GM19025 (cell line): ENCODE measurements at regions not wholly inside any gene's neighbourhood (a gene's known extent, or its start where the extent isn't known, plus 50 kb on each side); places are given as distances from the start of the nearest gene placed in this dataset.

Experiments used
- ATAC-seq: cut with Tn5 transposase; IDR thresholded peaks from one replicate; pipeline ENCODE4 v1.9.1; 2021; ENCODE audit warnings: mild to moderate bottlenecking, low read depth, moderate library complexity; ENCODE audit not compliant: unreplicated experiment

DNA sequence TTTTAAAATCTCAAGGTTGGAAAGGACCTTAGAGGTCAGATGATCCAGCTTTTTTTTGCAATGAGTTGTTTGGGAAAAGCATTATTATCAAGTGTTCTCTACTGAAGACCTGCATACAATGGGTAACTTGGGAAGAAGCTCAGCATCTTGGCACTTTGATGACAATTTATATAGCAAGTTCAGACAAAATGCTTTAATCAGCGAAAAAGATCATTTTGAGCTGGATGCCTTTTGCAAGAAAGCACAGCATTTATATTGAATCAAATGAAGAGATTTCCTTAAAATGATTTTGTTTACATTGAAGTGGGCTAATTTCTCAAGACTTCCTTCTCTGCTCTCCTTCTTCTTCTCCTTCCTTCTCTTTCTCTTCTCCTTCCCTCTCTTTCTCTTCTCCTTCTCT, 796.4 kb upstream of the CDH2 start:
- ATAC-seq: no peak

DNA sequence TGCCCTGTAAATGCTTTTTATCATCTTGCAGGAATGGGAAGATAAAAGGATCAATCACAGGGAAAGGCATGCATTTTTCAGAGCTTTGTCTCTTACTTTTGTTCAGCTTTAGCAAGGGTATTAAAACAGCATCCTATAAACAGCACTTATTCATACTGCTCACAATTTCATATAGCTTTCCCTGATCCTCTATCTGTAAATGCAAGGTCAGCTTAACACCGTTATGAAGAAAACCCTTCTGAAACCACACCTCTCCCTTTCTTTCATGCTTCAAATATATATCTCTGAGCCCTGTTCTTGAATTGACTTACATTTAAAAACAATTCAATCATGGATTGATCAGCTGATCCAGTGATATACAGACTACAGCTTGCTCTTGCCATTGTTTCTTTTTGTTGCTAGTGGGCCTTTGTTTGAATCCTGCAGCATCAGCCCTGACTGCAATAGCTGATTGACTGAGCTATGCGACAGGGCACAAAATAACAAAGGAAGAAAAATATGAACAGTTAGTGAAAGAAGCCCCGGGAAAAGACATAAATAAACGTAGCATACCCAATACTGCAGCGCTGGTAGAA, 795.5 kb upstream of the CDH2 start:
- no peak for ATAC-seq

DNA sequence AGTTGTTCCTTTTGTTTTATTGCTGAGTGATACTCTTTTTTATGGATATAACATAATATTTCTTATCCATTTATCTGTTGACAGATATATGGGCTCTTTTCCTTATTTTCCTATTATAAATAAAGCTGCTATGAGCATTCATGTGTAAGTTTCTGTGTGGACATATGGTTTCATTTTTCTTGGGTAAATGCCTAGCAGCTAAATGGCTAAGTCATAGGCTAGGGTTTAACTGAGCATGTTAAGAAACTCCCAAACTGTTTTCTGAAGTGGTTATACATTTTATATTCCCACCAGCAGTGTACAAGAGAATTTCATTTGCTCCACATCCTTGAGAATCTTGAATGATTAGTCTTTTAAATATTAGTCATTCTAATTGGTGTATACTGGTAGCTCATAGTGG, 786.6 kb upstream of the CDH2 start:
- no peak for ATAC-seq

DNA sequence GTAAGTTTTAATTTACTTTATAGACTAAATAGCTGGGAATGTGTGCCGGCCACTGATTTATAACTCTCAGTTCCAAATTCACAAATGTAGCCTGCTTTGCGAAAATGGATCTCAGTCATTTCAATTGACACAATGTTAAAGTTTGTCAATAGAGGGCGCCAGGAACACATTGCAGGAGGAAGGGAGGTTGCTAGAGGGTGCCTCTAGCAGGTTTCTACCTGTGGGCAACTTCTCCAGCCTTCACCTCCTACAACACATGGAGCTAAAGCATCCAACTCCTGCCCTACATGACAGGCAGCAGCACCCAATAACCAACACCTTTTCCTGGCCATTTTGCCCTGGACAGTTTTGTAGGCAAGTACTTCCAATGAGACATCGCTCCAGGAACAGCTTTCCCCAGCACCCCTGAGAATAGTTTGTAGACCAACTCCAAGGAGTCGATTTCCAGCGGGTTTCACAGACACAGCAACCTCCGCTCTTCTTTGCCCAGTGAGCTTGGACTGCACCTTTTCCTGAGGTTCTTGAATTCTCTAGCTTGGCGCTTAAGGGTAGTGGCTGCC, 784.8 kb upstream of the CDH2 start:
- ATAC-seq: no peak

DNA sequence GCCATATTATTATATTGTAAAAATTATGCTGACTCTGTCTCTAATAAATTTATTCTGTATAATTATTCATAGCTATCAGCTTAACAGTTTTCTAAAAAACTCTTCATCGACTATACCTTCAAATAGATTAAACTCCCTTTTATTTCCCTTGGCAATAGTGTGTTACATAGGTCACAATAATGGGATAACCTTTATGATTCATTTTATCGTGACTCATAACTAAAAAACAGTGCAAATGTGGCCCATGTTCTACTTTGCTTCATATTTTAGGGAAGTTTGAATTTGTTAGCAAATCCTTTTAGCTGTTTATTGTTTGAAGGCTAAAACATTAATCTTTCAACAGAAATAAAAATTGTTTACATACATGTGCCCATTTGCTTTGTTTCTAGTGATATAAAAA, 783.2 kb upstream of the CDH2 start:
- ATAC-seq: no peak

DNA sequence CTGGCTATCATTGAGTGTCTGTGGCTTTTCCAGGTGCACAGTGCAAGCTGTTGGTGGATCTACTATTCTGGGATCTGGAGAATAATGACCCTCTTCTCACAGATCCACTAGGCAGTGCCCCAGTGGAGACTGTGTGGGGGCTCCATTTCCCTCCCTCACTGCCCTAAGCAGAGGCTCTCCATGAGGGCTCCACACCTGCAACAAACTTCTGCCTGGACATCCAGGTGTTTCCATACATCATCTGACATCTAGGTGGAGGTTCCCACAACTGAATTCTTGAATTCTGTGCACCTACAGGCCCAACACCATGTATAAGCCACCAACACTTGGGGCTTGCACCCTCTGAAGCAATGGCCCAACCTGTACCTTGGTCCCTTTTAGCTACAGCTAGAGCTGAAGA, 775.4 kb upstream of the CDH2 start:
- no peak for ATAC-seq

DNA sequence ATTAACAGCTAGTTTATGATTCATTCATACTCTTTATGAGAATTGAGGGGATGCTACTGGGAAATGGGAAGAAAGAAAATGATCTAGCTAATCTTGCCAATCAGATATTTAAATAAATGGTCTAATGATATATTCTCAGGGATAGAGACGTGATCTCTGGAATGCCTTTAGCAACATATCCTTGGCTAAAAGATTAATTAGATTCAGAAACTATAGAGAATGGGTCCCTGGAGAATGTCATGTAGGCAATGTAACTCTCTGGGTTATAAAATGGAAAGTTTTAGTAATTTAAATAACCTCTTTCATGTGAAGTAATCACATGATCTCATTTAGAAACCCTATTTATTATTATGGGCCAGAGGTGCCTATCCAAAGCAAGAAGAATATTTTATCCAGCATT, 771.0 kb upstream of the CDH2 start:
- no peak for ATAC-seq

DNA sequence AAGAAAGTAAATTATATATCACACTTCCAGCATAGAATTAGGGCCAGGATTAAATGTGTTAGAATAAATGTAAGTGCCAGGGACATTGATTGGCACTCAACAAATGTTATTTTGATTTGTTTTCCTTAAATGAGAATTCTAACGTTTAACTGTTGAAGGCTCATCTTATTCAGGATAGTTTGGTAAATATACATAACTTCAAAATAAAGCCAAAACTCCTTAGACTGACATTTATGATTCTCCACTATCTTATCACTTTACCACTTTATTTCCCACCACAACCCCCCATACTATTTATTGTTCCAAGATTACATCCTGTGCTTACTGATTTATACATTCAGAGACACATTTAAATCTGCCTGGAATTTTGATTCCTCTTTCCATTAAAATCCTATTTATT, 769.5 kb upstream of the CDH2 start:
- no peak for ATAC-seq

DNA sequence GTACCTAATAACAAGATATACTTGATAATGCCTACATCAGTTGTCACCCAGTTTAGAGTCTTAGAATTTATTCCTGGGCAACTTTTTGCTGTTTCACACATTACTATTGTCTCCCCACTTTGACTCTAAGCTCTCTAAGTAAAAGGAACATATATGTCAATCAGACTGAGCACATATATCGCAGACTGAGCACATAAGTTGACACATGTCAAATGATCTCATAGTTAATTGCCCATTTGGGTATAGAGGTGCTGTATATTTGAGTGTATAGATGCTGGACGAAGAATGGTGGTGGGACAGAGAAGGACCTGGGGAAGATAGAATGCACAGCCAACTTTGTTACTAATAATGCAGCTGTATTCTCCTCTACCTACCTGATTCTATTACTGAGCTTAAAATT, 746.0 kb upstream of the CDH2 start:
- ATAC-seq: no peak

DNA sequence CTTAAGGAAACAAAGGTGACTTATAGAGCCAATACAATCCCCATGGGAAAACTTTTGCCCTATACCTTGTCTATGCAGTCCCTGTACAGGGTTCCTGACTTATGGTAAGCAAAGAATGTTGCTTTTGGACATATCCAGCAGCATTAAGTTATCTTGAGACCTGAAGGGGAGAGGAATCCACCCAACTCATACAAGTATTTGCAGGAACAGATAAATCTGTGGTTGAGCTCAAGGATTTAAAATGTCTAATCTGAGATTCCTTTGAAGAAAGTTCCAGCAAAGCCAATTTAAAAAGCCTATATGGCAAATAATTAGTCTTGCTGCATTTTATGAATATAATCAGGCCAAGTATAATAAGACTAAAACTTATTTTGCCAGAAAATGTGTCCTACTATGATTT, 739.5 kb upstream of the CDH2 start:
- ATAC-seq: no peak

DNA sequence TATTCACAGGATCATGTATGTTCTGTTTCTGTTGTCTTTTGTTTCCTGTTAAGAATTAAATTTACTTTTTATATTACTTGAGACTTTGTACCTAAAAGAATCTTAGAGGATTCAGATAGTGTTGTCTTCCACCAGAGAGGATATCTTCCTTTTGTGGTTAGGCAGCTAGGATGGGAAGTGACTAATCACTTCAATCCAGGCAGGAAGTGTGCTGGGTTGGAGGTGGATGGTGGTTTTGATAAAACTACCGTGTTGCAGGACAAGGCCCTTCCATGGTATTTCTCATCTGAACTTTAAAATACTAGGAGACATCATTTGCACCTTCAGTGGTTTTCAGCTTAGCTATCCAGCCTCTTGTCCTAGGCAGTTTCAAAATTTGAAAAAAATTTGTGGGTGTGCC, 728.6 kb upstream of the CDH2 start:
- no peak for ATAC-seq

DNA sequence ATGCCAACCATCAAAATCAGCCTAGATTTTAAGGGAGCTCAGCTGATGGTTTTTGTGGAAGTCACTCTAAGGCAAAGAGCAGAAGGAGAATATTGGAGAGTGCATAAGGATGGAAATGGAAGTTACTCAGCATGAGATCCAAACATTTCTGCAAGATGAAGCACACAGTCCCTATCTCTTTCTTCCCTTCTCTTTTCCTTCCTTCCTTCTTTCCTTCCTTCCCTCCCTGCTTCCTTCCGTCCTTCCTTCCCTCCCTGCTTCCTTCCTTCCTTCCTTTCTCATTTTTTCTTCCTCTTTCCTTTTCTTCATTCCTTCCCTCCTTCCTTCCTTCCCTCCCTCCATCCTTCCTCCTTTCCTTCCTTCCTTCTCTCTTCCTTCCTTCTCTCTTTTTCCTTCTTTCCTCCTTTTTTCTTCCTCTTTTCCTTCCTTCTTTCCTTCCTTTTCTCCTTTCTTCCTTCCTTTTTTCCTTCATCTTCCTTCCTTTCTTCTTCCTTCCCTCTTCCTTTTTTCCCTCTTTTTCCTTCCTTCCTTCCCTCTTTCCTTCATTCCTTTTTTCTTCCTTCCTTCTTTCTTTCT, 727.9 kb upstream of the CDH2 start:
- ATAC-seq: no peak

DNA sequence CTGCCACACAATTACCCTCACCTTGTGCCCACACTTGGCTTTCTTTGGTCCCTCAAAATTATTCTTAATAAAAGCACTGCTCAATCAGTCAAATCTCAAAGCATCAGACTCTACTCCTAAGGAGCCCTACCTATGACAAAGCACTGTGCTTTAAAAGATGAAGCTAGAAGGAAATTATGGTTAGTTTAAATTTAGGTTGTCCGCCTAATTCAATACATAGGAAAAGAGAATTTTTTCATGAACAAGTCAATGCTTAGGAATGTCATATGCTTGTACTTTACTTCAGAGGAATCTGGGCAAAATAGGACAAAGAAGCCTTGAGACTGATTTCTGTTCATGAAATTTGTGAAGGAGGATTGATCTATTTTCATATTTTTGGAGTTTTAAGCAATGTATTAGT, 726.4 kb upstream of the CDH2 start:
- ATAC-seq: no peak

DNA sequence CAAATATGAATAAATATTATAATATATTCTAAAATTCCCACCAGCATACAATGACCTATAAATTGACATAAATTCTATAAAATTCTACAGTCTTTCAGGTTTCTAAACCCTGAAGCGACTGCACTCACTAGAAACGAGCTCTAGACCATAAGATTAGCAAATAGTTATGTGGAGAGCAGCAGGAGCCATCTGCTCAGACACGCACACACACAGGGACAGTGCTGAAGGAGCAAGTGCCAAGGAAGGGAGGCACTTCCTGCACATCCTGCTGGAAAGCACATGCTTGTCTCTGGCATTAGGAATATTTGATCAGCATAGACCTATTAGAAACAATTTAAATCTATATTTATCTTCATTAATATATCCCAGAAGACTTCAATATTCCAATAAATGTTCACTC, 713.9 kb upstream of the CDH2 start:
- ATAC-seq: no peak

DNA sequence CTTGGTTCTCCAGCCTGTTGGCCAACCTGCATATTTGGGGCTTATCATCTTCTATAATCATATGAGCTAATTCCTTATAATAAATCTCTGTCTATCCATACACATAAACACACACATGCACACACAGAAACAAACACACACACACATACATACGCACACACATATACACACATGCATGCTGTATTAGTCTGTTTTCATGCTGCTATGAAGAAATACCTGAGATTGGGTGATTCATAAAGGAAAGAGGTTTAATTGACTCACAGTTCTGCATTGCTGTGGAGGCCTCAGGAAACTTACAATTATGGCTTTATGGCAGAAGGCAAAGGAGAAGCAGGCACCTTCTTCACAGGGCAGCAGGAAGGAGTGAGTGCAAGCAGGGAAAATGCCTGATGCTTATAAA, 707.4 kb upstream of the CDH2 start:
- no peak for ATAC-seq

DNA sequence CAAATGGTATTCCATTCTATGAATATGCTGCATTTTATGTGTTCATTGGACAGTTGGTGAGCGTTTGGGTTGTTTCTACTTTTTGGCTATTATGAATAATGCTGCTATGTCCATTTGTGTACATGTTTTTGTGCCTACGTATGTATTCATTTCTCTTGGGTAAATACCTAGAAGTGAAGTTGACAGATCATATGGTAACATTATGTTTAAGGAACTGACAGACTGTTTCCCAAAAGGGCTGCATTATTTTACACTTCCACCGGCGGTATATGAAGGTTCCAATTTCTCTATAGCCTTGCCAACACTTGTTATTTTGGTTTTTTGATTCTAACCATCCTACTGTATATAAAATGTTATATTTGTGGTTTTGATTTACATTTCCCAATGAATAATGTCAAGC, 703.9 kb upstream of the CDH2 start:
- no peak for ATAC-seq

DNA sequence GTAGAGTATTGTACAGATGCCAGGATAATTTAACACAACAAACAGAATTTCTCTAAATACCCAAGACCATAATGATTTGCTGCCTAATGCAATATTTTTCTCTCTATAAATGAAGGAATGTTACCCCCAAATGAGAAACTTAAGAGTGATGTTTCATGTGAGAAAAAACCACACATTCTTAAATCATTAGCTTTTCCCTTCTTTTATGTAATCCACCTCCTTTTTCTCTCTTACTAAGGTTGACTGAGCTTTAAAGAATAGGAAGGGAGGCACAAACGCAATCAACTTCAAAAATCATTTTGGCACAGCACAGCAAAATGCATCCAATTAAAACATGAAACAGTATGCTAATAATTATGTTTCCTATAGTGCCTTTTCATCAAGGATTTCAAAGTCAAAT, 698.1 kb upstream of the CDH2 start:
- no peak for ATAC-seq

DNA sequence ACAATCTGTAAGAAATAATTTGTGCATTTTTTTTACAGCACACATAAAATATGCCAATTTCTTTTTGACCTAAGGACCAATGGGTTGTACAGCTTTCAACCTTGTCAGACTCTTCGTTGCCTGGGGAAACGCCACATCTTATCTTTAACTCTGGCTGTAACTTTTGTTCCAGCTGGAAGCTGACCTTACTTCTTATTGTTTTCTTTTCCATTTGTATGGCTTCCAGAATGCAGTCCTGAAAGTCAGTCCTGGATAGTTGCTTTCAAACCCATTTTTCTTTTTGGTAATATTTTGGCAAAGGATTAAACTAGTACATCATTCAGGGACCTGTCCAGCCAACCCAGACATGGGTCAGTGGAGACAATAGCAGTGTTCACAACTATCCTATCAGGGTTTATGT, 686.5 kb upstream of the CDH2 start:
- ATAC-seq: no peak

DNA sequence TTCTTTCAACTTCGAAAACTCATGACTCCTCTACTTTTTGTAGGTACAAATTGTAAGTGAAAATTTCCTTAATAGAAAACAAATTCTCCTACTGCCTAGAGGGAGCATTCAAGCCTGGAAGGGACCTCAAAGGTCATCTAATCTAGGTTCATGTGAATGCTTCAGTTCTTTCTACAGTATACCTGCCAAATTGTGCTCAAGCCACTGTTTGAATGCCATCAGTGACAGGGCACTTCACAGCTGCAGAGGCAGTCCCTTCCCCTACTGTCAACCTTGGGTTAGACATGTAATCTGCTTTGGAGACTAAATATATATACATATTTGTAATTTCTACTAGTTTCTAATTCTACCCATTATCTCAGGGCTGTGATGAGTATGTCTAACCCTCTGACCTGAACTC, 681.3 kb upstream of the CDH2 start:
- no peak for ATAC-seq

DNA sequence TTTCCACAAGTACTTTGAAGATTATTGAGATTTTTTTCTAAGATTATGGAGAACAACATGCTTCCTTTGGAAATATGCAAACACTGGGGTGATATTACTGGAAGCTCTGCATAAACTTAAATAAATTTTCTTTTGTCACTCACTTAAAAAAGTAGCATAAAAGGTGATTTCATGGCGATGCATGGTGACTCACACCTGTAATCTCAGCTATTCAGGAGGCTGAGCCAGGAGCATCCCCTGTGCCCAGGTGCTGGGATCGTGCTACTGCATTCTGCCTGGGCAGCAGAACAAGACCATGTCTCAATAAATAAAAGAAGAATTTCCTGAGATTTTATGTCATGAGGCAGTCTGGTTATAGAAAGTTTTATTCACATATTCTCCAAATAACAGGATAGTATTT, 679.1 kb upstream of the CDH2 start:
- ATAC-seq: no peak

DNA sequence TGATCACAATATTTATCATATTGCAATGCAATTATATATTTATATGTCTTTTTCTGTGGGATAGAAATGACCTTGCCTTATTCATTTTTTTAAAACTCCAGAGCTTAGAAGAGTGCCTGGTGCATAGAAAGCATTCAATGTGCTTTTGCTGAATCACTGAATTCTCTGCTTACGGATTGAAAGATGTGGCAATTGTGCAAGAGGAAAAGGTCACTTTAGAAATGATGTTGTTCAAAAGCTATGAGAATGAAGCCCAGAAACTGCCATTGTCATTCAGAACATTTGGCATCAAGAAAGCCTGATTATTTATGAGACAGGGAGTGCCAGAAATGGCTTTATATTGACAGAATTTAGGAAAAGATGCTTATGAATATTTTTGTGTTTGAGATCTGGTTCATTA, 678.6 kb upstream of the CDH2 start:
- no peak for ATAC-seq

DNA sequence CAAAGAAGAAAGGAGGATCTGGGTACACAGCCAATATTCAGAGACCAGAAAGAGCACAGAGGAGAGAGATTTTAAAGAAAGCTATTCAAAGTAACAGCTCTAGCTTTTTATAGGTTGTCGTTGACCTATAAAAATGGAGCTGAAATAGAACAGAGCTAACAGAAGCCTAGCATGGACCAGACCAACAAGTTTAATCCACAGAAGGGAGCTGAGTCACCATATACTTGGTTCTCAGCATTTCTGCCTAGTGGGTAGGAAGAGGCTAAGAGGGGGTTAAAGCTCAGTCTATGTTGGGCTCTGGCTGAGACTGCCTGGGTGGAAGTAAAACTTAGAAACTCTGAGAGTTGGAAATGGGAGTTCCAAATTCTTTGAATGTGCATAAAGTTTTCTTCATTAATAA, 678.0 kb upstream of the CDH2 start:
- no peak for ATAC-seq

DNA sequence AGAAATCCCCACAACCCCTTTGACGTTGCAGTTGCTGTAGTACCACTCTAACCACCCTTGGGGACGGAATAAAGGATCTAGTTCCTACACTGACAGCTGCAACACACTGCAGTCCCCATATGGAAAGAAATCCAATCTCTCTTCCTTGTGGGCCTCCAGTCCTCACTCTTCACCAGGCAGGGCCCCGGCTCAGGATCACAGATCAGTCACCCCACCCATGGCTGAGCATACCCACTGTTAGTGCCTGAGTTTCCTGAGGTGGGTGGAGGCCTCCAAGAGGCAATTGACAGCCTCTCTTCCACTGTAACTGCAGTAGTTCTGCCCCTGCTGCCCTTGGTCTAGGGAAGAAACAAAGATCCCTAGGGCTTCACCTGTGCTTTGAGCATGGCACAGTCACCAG, 670.0 kb upstream of the CDH2 start:
- ATAC-seq: no peak
